CD14-positive monocyte (primary cell): ENCODE measurements at regions not wholly inside any gene's neighbourhood (a gene's known extent, or its start where the extent isn't known, plus 50 kb on each side); places are given as distances from the start of the nearest gene placed in this dataset.

ENCODE experiments used
- DNase-seq, 3 donors: peaks; one replicate each; pipeline ENCODE4 v3.0.0-alpha.2; 2011 to 2022
- H2AFZ ChIP-seq: 2 replicates; pipeline ENCODE4 v1.6.0; 2012; ENCODE audit warnings: mild to moderate bottlenecking, low read depth, low read length, inconsistent platforms; ENCODE audit not compliant: insufficient read depth, poor library complexity, severe bottlenecking
- H3K27ac ChIP-seq, 2 donors: 1 replicate in 1 of 2; 2 replicates in 1 of 2; pipeline ENCODE4 v1.5.1; 2012 to 2013; ENCODE audit warnings: low read length in 2 of 2, control low read depth in 1 of 2, inconsistent platforms in 1 of 2, low read depth in 1 of 2, mild to moderate bottlenecking in 1 of 2
- H3K27me3 ChIP-seq, 2 donors: one replicate each; pipeline versions ENCODE4 v1.6.0 to v1.6.1; 2011 to 2013; ENCODE audit warnings: low read length in 2 of 2; ENCODE audit not compliant: control insufficient read depth in 2 of 2, insufficient read depth in 2 of 2
- H3K36me3 ChIP-seq, 2 donors: replicated peaks in 1 of 2; 1 replicate in 1 of 2; 2 replicates in 1 of 2; pipeline versions ENCODE4 v1.5.1 to v1.6.1; 2012 to 2013; ENCODE audit warnings: low read length in 2 of 2, control low read depth in 1 of 2, inconsistent platforms in 1 of 2, mild to moderate bottlenecking in 1 of 2; ENCODE audit not compliant: insufficient read depth in 2 of 2, control insufficient read depth in 1 of 2
- H3K4me1 ChIP-seq, 2 donors: 1 replicate in 1 of 2; 2 replicates in 1 of 2; pipeline versions ENCODE4 v1.5.1 to v1.6.1; 2012 to 2013; ENCODE audit warnings: low read length in 2 of 2, control low read depth in 1 of 2, inconsistent platforms in 1 of 2, mild to moderate bottlenecking in 1 of 2, moderate library complexity in 1 of 2; ENCODE audit not compliant: insufficient read depth in 2 of 2, control insufficient read depth in 1 of 2
- H3K4me2 ChIP-seq: replicated peaks from 2 replicates; pipeline ENCODE3; 2012; ENCODE audit warnings: low read length, moderate library complexity, mild to moderate bottlenecking; ENCODE audit not compliant: poor library complexity, severe bottlenecking; ENCODE audit errors: extremely low read depth
- H3K4me3 ChIP-seq, 3 experiments: fragments of 200-600 bp in 1 of 3; sonication (generic) in 1 of 3; replicated peaks in 1 of 3; 1 replicate in 2 of 3; 2 replicates in 1 of 3; pipeline ENCODE4 v1.5.1; 2011 to 2013; ENCODE audit warnings: low read length in 3 of 3, mild to moderate bottlenecking in 3 of 3, control low read depth in 2 of 3, low read depth in 2 of 3, inconsistent platforms in 1 of 3, moderate library complexity in 1 of 3
- H3K79me2 ChIP-seq: 2 replicates; pipeline ENCODE4 v1.6.0; 2012; ENCODE audit warnings: mild to moderate bottlenecking, control low read depth, inconsistent platforms, low read length, moderate library complexity; ENCODE audit not compliant: insufficient read depth
- H3K9ac ChIP-seq: 2 replicates; pipeline ENCODE4 v1.6.0; 2017; ENCODE audit warnings: low read length, mild to moderate bottlenecking; ENCODE audit not compliant: insufficient read depth, poor library complexity, severe bottlenecking
- H3K9me3 ChIP-seq, 2 donors: replicated peaks in 1 of 2; 1 replicate in 1 of 2; 2 replicates in 1 of 2; pipeline versions ENCODE4 v1.5.1 to v1.6.1; 2012 to 2013; ENCODE audit warnings: low read length in 2 of 2, control low read depth in 1 of 2; ENCODE audit not compliant: control insufficient read depth in 1 of 2, insufficient read depth in 1 of 2
- H4K20me1 ChIP-seq: 2 replicates; pipeline ENCODE4 v1.6.0; 2012; ENCODE audit warnings: mild to moderate bottlenecking, low read length, control low read depth, moderate library complexity; ENCODE audit not compliant: insufficient read depth
- H3K27ac Mint-ChIP-seq, 7 donors: one replicate each; pipeline ENCODE4 v1.8.0; 2020; ENCODE audit warnings: mild to moderate bottlenecking in 7 of 7, mixed read lengths in 7 of 7, moderate library complexity in 6 of 7, inconsistent platforms in 2 of 7
- H3K27me3 Mint-ChIP-seq, 3 donors: one replicate each; pipeline ENCODE4 v1.8.0; 2021 to 2022; ENCODE audit warnings: low read depth in 3 of 3, mild to moderate bottlenecking in 3 of 3, mixed read lengths in 3 of 3, moderate library complexity in 3 of 3, inconsistent platforms in 1 of 3
- H3K36me3 Mint-ChIP-seq, 2 donors: one replicate each; pipeline ENCODE4 v1.8.0; 2020; ENCODE audit warnings: mixed read lengths in 2 of 2, inconsistent platforms in 1 of 2, mild to moderate bottlenecking in 1 of 2
- H3K4me1 Mint-ChIP-seq: one replicate; pipeline ENCODE4 v1.8.0; 2020; ENCODE audit warnings: mild to moderate bottlenecking, mixed read lengths
- H3K4me3 Mint-ChIP-seq, 2 donors: one replicate each; pipeline ENCODE4 v1.8.0; 2020; ENCODE audit warnings: mild to moderate bottlenecking in 2 of 2, mixed read lengths in 2 of 2, moderate library complexity in 1 of 2
- H3K9me3 Mint-ChIP-seq, 7 donors: one replicate each; pipeline ENCODE4 v1.8.0; 2020 to 2022; ENCODE audit warnings: mixed read lengths in 7 of 7, mild to moderate bottlenecking in 6 of 7, moderate library complexity in 6 of 7, inconsistent platforms in 2 of 7
- WGBS: methylation state at CpG from one replicate; pipeline ENCODE4 v1.1.5; 2013; ENCODE audit warnings: missing lambda C conversion rate; ENCODE audit not compliant: insufficient coverage; 5-methylcytosine and 5-hydroxymethylcytosine counted together
- intact Hi-C, 2 donors: fragments of 100-400 bp; cut with micrococcal nuclease; formaldehyde crosslinking; loops; one replicate each; pipeline versions ENCODE4 v1.15.0 to v1.15.1; 2023
- TF ChIP-seq, protein P1 (sequence below): fragments of 200-600 bp; IDR thresholded peaks from one replicate; pipeline ENCODE4 v1.8.0; 2022; ENCODE audit warnings: antibody characterized with exemption, mild to moderate bottlenecking

DNA sequence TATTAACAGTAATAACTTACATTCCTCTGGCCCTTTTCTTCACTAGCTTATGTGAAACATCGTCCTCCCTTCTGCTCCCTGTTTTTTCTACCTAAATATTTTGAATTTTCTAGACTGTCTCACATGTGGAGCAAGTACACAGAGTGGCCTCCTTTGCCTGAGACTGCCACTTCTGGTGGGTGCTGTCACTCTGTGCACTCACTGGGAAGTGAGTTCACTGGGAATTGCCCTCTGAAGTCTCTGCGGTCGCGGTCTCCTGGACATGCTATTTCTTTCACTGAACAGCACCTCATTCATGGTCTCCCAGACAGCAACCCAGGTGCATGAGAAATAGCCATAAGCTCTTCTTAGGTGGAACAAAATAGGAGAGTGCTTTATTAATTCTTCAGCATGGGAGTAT is 1179.7 kb upstream of the ADGRL3 start:
- no peak overlapping the region for H3K4me2 ChIP-seq
- no peak for DNase-seq
- no peaks in the 10 kb centered on the region for H3K4me1 ChIP-seq
- H3K27me3 ChIP-seq, result no peaks in the 10 kb centered on the region
- no peak overlapping the region for H3K27ac ChIP-seq
- Mint-ChIP-seq H3K9me3 (peaks cover 0 to 4% (median 1%) of the 10 kb centered on the region in 7 donors), H3K27ac (no peak overlapping the region), H3K4me1 (no peaks in the 10 kb centered on the region), H3K36me3 (no peaks in the 10 kb centered on the region), H3K27me3 (peaks cover 0 to 1% (median 0%) of the 10 kb centered on the region in 3 donors), H3K4me3 (no peak overlapping the region)
- TF ChIP-seq, protein P1, sequence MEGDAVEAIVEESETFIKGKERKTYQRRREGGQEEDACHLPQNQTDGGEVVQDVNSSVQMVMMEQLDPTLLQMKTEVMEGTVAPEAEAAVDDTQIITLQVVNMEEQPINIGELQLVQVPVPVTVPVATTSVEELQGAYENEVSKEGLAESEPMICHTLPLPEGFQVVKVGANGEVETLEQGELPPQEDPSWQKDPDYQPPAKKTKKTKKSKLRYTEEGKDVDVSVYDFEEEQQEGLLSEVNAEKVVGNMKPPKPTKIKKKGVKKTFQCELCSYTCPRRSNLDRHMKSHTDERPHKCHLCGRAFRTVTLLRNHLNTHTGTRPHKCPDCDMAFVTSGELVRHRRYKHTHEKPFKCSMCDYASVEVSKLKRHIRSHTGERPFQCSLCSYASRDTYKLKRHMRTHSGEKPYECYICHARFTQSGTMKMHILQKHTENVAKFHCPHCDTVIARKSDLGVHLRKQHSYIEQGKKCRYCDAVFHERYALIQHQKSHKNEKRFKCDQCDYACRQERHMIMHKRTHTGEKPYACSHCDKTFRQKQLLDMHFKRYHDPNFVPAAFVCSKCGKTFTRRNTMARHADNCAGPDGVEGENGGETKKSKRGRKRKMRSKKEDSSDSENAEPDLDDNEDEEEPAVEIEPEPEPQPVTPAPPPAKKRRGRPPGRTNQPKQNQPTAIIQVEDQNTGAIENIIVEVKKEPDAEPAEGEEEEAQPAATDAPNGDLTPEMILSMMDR, result no peak
- no peaks in the 10 kb centered on the region for H3K36me3 ChIP-seq
- H4K20me1 ChIP-seq, result no peaks in the 10 kb centered on the region
- intact Hi-C loops, result no loop called here
- peaks cover 0 to 3% of the 10 kb centered on the region in 2 donors for H3K9me3 ChIP-seq
- no CpG with 5 or more reads among the region's 4 CpGs for WGBS
- H3K79me2 ChIP-seq, result no peaks in the 10 kb centered on the region
- H3K4me3 ChIP-seq, result no peak overlapping the region
- H3K9ac ChIP-seq, result no peak overlapping the region
- H2AFZ ChIP-seq, result no peak overlapping the region

DNA sequence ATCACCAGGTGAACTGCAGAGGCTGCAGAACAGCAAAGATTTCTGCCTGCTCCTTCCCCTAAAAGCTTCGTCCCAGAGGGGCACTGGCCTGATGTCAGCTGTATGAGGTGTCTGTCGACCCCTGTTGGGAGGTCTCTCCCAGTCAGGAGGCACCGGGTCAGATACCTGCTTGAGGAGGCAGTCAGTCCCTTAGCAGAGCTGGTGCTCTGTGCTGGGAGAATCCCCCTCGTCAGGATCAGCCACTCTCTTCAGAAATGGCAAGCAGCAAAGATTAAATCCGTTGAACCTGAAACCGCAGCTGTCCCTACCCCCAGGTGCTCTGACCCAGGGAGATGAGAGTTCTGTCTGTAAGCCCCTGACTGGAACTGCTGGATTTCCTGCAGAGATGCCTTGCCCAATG is 1166.3 kb upstream of the ADGRL3 start:
- no peaks in the 10 kb centered on the region for H3K36me3 ChIP-seq
- no peak overlapping the region for H3K9ac ChIP-seq
- no peaks in the 10 kb centered on the region for H3K27me3 ChIP-seq
- TF ChIP-seq, protein P1, result no peak
- DNase-seq, result no peak
- H4K20me1 ChIP-seq, result no peaks in the 10 kb centered on the region
- no peak overlapping the region for H3K27ac ChIP-seq
- peaks cover 0 to 14% of the 10 kb centered on the region in 2 donors for H3K9me3 ChIP-seq
- Mint-ChIP-seq H3K27ac (no peak overlapping the region), H3K36me3 (no peaks in the 10 kb centered on the region), H3K4me1 (no peaks in the 10 kb centered on the region), H3K27me3 (no peaks in the 10 kb centered on the region), H3K4me3 (no peak overlapping the region), H3K9me3 (peaks cover 0 to 16% (median 3%) of the 10 kb centered on the region in 7 donors)
- no peaks in the 10 kb centered on the region for H3K79me2 ChIP-seq
- H3K4me2 ChIP-seq, result no peak overlapping the region
- no peaks in the 10 kb centered on the region for H3K4me1 ChIP-seq
- no peak overlapping the region for H3K4me3 ChIP-seq
- WGBS, result 84% methylated on average over 6 of the region's 6 CpGs
- intact Hi-C loops, result no loop called here
- no peak overlapping the region for H2AFZ ChIP-seq
